Urothelium cell line (cell line): ENCODE measurements at regions not wholly inside any gene's neighbourhood (a gene's known extent, or its start where the extent isn't known, plus 50 kb on each side); places are given as distances from the start of the nearest gene placed in this dataset.
"Not testable (repeated sequence)": the region's sequence is repeated elsewhere in the genome, so short reads cannot be mapped to it uniquely, and the experiment has no call there.

Experiments used
- DNase-seq: peaks from one replicate; pipeline ENCODE4 v3.0.0; 2011; ENCODE audit warnings: low spot score, mixed read lengths
- FAIRE-seq: peaks from 2 replicates; lab custom pipeline; 2011; peaks lifted over from hg19 to GRCh38; lab: Jason Lieb, UNC

DNA sequence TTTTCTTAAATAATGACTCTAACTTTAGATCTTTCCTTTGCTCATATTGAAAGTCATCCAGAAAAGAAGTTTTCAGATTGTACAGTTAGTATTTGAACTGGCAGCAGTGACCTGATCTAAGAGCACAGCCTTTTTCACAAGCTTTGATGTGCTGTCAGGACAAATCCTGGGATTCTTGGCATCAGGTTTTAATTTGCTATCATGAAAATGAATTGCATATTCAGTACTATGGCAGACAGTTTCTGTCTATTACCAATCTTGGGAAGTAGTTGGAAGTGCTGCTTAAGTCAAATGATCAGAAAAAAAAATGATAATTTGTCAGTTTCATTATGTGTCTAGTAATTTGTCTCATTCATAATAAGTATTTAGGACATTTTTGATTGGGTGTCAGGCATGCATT is 925.6 kb upstream of the ARRDC3 start:
- DNase-seq: no peak
- FAIRE-seq: no peak

DNA sequence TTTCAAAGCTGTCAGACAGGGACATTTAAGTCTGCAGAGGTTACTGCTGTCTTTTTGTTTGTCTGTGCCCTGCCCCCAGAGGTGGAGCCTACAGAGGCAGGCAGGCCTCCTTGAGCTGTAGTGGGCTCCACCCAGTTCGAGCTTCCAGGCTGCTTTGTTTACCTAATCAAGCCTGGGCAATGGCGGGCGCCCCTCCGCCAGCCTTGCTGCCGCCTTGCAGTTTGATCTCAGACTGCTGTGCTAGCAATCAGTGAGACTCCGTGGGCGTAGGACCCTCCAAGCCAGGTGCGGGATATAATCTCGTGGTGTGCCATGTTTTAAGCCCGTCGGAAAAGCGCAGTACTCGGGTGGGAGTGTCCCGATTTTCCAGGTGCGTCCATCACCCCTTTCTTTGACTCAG is 919.2 kb upstream of the ARRDC3 start:
- FAIRE-seq, DNase-seq: not testable (repeated sequence)

DNA sequence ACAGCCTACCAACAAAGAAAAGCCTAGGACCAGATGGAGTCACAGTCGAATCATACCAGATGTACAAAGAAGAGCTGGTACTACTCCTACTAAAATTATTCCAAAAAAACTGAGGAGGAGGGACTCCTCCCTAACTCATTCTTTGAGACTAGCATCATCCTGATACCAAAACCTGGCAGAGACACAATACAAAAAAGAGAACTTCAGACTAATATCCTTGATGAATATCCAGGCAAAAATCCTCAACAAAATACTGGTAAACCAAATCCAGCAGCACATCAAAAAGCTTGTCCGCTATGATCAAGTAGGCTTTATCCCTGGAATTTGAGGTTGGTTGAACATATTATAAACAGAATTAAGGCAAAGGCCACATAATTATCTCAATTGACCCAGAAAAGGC is 900.4 kb upstream of the ARRDC3 start:
- DNase-seq (no peak), FAIRE-seq (no peak)

DNA sequence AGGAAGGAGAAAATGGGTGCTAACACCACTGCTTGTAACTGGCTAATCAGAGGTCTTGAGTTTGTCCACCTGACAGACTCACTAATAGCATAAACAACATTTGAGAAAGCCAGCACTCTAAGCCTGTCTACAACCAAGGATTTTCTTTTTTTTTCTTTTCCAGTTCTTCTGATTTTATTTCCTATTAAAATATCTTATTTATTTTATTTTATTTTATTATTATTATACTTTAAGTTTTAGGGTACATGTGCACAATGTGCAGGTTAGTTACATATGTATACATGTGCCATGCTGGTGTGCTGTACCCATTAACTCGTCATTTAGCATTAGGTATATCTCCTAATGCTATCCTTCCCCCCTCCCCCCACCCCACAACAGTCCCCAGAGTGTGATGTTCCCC is 888.6 kb upstream of the ARRDC3 start:
- not testable (repeated sequence) for FAIRE-seq, DNase-seq

DNA sequence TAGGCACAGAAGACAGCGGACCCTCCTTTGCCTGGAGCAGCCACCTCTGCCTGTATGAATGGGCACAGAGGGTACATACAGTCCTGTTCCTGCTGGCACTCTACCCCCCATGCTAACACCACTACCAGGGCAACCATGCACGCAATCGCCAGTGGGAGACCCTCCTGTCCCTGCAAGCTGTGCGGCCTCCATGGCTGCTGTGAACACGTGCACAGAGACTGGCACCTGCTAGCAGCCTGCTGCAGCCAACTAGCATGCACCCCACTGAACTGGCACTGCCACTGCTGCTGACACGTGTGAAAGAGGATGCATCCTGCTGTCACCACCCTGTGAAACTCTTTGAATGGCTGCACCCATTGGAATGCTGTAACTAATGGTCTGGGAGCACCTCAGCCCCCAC is 885.2 kb upstream of the ARRDC3 start:
- FAIRE-seq: no peak
- DNase-seq: no peak

DNA sequence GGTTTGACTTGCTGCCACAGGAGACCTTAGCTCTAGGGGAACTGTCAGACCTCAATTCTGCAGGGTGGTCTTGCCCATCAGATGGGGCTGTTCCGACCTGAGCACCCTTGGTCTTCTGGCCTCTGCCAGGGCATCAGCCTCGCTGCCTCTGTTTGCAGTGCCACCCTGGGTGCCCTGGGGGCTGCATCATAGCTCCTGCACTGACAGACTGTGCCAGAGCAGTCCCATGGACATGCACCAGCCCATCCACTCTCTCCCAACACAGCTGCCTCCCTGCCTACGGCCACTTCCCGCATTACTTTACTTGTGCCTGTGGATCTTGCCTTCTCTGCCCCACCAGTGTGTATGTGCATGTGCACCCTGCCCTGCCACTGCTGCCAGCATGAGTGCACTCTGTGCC is 884.7 kb upstream of the ARRDC3 start:
- DNase-seq (no peak), FAIRE-seq (no peak)

DNA sequence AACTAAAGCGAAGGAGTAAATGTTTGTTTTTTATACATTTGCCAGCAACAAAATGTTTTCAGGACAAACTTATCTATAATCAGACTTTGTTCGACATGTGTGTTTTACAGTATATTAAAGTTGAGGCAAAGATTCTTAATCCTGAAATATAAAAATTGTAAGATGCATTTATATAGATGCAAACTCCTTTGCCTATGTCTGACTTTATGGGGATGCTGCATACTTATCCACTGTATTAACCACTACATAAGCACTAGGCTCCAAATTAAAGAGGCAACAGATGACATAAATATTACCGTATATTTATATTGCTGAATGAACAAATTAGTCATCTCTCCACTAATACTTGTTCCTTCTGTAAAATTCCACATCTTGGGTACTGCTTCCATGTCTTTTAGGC is 882.7 kb upstream of the ARRDC3 start:
- FAIRE-seq: no peak
- no peak for DNase-seq

DNA sequence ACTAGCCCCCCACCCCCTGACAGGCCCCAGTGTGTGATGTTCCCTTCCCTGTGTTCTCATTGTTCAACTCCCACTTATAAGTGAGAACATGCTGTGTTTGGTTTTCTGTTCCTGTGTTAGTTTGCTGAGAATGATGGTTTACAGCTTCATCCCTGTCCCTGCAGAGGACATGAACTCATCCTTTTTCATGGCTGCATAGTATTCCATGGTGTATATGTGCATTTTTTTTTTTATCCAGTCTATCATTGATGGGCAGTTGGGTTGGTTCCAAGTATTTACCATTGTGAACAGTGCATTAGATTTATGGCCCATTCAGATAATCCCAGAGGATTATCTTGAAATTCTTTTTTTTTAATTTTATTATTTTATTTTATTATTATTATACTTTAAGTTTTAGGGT is 872.5 kb upstream of the ARRDC3 start:
- DNase-seq, FAIRE-seq: not testable (repeated sequence)

DNA sequence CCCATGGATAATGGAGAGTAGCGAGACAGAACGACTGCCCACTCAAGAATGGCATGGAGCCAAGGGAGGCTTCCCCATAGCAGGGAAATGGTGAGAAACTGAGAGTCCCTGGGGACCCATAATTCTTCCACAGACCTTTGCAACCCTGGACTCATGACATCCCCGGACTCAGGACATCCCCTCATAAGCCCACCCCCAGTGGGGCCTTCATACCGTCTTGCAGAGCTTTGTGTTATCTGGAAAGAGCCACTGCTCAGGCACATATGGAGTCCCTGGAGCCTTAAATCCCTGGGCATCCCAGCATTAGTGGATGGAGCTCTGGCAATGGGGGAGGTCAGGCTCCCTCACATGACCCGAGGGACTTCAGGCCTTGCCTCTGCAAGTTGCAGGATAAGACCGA is 865.4 kb upstream of the ARRDC3 start:
- no peak for DNase-seq
- FAIRE-seq: no peak

DNA sequence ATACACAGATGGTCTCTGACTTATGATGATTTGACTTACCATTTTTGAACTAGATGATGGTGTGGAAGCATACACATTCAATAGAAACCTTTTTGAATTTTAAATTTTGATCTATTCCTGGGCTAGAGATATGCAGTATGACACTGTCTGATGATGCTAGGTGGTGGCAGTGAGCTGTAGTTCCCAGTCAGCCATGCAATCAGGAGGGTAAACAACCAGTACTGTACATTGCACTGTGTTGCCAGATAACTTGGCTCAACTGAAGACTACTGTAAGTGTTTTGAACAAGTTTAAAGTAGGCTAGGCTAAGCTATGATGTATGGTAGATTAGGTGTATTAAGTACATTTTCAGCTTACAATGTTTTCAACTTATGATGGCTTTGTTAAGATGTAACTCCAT is 859.1 kb upstream of the ARRDC3 start:
- DNase-seq: no peak
- no peak for FAIRE-seq

DNA sequence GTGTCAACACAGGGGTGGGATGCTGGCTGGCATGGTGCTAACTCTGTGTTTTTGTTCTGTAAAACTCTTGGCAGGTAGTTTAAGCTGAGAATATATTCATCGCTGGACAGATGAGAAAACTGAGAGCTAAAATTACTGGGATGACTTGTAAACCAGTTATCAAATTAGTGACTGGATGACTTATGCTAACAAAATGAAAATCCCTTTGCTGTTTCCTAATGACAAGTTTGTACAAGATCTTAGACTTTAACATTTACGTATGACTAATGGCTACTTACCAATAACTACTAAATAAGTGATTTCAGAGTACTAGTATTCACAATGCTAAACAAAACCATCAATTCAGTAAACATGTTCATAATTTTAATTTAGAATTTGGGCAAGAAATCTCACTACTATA is 854.8 kb upstream of the ARRDC3 start:
- FAIRE-seq: no peak
- DNase-seq: no peak

DNA sequence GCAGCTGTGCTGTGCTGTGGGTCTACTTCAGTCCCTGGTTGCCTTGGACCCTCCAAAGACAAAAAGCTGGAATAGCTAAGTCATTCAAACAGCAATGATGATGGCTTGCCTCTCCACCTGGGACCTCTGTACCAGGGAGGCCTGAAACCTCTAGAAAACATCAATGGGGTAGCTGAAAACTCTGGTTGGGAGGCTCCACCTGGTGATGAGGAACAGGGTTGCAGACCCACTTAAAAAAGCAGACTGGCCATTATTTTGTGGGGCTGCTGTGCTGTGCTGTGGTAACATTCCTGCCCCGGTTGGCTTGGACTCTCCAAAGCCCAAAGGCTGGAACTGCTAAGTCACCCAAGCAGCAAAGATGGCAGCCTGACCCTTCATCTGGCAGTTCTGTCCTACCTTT is 839.3 kb upstream of the ARRDC3 start:
- no peak for FAIRE-seq

DNA sequence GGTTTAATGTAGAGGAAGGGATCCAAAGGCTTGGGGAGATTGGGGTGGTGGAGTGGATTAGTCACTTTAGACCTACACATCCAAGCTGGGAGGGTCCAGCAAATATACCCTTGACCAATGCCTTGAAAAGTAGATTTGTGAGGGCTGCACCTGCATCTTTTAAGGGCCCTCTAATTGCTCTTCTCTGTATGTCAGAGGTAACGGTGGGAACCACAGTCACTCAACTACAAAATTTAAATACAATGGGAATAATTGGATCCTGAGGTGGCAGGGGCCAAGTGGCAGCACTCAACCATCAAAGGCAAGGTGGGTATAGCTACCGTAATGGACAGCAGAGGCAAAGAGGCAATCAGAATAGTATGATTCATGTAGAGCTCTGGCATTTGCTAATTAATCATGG is 833.7 kb upstream of the ARRDC3 start:
- FAIRE-seq, DNase-seq: not testable (repeated sequence)

More for the DNA sequence above, 839.3 kb upstream of the ARRDC3 start:
- DNase-seq: no peak

DNA sequence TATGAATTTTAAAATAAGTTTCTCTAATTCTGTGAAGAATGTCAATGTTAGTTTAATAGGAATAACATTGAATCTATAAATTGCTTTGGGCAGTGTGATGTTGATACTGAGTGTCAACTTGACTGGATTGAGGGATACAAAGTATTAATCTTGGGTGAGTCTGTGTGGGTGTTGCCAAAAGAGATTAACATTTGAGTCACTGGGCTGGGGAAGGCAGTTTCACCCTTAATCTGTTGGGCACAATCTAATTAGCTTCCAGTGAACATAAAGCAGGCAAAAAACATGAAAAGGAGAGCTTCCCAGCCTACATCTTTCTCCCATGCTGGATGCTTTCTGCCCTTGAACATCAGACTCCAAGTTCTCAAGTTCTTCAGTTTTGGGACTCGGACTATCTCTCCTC is 832.0 kb upstream of the ARRDC3 start:
- FAIRE-seq (no peak), DNase-seq (no peak)

DNA sequence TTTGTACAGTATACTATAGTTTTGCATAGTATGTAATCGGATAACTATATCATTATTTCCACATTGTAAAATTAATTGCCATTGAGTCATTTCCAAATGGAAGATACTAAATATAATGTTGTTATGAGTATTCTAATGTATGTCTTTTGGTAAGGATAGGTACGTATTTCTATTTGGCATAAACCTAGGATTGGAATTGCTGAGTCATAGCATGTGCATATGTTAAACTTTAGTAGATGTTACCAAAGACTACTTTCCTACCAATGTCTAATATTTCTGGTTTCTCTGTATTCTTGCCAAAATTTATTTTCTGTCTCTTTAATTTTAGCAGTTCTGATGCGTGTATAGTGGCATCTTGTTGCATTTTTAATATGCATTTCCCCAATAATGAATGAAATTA is 825.1 kb upstream of the ARRDC3 start:
- FAIRE-seq: no peak
- DNase-seq: no peak

DNA sequence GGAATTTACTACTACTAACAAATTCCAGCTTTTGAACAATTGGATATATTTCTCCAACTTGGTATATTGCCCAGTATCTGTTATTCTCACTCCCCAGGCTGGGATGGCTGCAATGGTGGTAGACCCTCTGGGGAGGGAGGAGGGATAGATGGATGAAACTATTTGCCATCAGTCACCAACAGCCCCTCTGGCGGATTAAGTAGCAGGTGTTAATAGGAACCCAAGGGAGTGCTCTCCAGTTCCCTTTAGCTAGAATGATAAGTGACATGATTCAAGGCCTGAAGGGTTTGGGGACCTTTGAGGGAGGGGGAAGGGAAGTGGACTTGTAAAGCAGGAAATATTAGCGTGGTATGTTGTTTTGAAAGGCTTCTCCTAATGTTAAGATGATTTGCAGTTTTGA is 824.0 kb upstream of the ARRDC3 start:
- FAIRE-seq (no peak), DNase-seq (no peak)

DNA sequence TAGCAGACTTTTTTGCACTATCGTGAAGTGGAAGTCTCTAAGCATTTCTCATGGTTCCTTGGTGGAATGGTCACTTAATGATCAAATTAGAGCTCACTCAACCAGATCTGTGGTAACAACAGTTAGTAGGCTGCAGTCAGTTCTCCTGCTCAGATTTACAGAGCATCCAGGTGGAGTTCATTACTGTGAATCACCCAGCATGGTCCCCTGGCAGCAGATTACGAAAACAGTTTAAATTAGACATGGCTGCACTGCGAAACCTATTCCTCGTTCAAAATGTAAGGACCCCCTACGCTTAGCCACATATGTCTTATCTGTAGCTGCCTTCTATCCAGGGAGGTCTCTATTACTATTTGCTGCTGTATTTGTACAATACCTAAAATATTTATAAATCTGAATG is 823.6 kb upstream of the ARRDC3 start:
- FAIRE-seq (no peak), DNase-seq (no peak)

DNA sequence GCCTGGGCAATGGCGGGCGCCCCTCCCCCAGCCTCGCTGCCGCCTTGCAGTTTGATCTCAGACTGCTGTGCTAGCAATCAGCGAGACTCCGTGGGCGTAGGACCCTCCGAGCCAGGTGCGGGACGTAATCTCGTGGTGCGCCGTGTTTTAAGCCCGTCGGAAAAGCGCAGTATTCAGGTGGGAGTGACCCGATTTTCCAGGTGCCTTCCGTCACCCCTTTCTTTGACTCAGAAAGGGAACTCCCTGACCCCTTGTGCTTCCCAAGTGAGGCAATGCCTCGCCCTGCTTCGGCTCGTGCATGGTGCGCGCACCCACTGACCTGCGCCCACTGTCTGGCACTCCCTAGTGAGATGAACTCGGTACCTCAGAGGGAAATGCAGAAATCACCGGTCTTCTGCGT is 815.9 kb upstream of the ARRDC3 start:
- DNase-seq, FAIRE-seq: not testable (repeated sequence)

DNA sequence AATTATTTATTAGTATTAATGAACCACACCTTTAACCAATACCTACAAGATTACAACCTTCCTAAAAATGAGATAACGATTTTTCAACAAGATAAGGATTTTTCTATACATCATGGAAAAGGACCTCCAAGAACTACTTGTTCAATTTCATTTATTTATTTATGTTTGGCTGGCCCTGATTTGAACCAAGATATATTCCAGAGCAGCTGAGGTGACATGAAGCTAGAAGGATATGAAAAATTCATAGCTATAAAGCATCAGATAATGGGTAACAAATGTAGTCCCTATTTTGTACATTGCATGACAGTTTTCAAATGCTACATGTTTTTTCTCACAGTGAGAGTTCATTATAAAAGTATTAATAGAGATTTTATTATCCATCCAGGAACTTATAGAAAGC is 798.5 kb upstream of the ARRDC3 start:
- FAIRE-seq (no peak), DNase-seq (no peak)

DNA sequence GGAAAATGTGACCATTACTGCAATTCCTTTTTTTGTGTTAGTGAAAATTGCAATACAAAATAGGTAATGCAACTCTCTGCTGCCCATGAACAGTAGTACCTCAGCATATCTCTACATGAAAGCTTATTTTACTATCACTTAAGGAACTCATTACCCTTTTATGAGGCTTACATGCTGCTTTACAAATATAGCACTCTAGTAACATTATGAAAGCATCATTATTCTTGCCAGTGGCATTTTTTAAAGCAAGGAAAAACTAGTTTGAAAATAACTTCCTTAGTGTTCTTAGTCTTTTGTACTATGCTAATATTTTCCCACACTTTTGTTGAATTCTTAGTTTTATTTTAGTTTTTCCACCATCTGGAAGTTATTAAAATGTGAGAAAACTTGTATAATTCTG is 797.3 kb upstream of the ARRDC3 start:
- FAIRE-seq: no peak
- no peak for DNase-seq

DNA sequence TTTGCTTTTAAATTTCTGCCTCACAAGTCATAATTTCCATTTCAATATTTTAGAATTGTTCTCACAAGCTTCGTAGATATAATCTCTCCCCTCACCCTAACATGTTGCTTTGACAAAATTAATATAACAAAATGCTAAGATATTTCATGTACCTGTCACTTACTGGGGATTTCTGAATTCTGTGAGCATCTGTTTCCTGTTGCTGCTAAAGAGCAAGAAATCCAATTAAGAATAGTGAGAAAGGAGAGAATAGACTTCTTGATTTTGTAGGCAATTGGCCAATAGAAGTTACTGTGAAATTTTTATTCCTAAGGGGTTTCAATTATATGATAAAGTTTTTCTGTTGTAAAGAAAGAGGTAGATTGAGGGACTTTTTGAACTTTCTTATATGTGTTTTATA is 796.5 kb upstream of the ARRDC3 start:
- no peak for FAIRE-seq
- DNase-seq: no peak

DNA sequence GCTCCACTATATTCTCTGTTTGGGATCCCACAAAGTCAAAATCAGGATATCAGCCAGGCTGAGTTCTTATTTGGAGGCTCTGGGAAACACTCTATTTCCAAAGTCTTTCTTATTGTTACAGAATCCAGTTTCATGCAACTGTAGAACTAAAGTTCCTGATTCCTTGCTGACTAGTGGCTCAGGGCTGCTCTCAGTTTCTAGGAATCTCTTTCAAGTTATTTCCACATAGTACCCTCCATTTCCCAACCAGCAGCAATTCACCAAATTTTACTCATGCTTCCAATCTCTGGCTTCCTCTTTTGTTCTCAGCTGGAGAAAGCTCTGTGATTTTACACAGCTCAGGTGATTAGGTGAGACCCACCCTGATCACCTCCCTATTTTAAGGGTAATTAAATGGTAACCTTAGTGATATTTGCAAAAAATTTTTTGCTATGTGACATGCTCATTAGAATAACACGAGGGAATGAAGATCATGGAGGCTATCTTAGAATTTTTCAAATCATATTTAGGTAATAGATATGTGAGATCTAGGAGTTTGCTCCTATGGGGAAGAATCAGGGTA is 794.9 kb upstream of the ARRDC3 start:
- no peak for DNase-seq
- no peak for FAIRE-seq

DNA sequence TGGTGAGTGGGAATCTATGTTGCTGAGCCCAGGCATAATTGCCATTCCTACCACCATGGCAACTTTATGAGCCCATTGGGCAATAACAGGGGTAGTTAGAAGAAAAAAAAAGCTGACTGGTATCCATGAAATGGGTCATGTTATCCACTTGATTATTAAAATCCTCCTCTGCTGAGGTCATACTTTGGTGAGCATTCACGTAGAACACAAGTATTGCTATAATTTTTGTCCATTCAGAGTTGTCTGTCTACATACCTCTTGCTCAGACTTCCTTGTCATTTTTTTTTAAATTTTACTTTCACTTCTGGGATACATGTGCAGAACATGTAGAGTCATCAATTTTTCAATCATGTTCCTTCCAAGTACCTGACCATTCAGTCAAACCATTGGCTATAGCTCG is 780.8 kb upstream of the ARRDC3 start:
- FAIRE-seq: no peak
- no peak for DNase-seq

DNA sequence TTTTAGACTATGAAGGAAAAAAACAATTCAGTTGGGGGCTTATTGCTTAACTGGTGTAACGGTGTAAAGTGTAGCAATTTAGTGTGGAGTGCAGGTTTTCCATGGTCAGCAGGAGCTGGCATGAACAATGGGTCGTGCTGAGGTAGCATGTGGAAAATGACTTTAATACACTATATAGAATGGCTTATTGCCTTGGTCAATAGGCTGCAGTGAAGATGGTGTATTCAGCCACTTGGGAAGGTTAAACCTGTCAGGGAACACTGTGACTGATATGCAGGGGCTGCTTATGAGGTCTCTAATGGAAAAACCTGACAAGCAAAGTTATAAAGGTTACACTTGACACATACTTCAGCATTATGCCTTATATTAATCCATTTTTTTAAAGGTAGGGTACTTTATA is 764.7 kb upstream of the ARRDC3 start:
- FAIRE-seq: no peak
- no peak for DNase-seq
